ENCODE measurements at regions not wholly inside any gene's neighbourhood (a gene's known extent, or its start where the extent isn't known, plus 50 kb on each side); places are given as distances from the start of the nearest gene placed in this dataset.
A peak's percentile ranks its signal among the peaks of the same experiment; 100 is the strongest.

DNA sequence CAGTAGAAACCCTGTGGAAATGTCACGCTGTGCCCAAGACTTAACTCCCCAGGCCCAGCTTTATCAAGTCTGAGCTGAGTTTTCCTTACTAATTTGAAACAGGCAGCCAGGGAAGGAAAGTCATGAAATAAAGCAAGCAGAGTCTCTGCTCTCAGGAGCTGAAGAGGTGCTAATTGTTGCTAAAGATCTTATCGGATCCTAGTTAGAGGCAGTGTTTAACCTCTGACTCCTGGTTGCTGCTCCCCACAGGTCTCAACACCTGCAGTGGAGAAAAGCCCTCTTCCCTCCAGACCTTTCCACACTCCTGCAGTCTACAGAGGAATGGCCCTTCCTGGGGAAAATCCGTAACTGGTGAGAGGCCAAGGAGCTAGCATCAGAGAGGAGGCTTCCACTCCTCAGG, 628.2 kb downstream of the NTRK3 start:
- no peak for DNase-seq

DNA sequence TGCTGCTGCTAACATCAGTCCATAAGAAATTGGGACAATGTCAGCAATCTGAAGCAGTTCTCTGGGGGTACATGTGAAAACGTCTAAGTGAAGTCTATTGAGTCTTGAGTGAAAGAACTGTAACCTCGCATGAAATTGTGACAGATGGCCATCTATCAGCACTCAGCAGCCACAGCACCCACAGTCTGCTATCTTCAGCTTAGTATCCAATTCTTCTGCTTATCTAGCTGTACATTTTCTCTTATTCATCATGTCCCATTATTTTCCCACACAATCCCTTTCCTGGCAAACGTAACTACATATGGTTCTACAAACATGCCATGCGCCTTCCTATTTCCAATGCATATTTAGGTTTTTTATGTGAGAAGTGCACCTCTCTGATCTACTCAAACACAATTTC, 629.7 kb downstream of the NTRK3 start:
- no peak for DNase-seq

DNA sequence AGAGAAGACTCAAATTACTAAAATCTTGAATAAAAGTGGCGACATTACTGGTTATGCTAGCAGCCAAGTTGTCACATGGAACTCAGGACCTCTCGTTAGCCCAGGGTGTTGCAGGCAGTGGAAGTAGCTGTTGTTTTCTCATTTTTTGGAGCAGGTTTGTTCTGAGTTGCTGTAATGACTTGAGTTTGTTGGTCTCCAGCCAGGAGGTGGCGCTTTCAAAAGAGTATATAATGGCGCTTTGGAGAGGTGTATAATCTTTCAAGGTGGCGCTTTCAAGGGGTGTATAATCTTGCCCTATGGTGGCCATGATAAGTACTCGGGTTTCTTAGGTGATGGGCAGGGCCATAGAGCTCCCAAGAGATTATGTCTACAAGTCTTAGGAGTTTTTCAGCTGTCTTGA, 632.7 kb downstream of the NTRK3 start:
- DNase-seq: no peak

DNA sequence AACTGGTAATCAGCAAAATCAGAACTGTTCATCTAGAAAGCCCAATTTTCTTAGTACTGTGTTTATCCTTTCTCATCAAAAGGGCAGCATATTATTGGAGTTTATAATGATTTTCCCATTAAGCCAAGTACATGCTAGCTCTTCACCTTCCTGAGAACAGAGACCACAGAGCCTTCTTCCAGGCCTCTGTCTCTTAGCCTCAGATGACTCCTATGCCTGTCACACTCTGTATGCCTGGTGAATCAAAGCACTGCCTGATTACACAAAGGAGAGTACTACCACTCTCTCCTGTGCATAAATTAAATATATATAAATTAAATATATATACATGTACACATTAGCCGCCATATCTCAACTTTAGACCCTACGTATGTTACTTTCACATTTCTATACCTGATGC, 636.1 kb downstream of the NTRK3 start:
- no peak for DNase-seq

DNA sequence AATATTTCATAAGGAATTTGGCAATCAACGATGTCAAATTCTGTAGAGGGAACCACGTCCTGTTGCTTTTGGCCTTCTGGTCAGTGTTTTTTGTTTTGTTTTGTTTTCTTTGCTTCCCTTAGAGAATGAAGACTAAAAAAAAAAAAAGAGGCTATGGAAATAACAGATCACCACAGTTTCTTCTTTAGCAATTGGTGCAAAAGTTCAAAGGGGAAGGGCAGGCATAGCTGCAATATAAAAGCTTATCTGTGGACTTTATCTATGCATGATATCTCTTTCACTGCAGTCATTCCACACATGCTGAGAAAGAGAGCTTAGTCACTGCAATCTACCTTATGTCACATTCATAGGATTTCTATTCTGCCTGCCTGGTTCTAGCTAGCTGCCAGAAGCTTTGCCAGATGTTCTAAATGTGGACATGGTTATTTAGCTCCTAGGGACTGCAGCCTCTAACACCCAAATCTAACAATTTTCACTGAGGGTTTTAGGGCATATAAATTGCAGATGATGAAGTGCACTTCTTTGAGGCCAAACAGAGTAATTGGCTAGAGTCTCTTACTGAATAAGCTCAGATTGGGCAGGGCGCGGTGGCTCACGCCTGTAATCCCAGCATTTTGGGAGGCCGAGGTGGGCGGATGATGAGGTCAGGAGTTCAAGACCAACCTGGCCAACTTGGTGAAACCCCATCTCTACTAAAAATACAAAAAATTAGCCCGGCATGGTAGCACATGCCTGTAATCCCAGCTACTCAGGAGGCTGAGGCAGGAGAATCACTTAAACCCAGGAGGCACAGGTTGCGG, 637.2 kb downstream of the NTRK3 start:
- no peak for DNase-seq

DNA sequence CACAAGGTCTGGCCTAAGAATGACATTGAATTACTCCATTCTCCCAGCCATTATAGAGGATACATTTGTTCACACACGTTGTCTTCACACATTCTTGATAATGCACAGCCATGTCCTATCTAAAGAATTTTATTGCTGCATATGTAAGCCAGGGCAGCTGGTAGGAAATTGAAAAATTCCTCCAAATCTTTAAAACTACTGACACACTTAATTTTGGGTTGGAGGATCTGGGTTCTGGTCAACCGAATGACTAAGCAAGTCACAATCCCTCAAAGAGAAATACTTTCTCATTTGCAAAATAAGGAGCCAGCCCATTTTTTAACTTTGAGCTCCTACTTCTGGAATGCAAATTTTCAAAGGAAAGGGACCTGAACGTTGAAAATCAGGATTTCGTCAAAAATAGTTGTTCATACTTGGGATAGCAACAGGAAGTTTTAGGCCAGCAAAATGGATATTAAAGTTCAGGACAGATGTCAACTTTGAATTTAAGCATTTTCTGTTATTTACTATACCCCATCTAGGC, 638.3 kb downstream of the NTRK3 start:
- DNase-seq: no peak

DNA sequence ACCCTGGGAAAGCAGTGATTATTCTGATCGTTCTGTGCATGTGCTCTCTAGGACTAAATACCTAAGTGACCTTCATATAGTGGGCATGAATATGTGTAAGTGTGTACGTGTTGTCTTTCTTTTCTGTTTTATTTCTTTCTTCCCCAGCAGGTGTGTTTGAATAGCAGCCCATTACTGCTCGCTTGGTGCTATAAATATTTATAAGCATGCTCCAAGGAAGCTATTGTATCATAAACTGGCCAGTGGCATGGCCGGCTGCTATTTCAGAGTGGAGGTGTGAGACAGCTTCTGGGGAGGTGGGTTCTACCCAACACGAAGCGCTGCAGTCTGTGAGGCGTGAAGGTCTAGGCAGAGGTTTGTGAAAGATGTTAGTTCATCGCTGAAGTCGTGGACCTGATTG, 641.8 kb downstream of the NTRK3 start:
- DNase-seq: no peak

DNA sequence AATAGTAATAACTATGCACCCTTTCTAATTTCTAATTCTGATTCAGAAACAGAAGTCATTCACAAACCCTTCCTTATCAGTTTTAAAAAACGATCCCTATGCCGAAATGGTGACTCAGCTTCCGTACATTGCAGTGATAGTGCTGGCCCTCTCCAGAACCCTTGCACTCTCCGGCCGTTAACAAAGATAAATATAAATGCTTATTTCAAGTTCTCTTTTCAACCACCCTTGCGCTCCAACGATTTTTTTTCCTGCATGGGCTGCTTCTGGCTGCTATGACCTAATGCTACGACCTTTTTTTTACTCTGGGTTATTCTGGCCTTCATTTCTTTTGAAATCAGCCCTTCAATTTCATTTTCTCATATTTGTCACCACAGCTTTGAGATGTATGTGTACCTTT, 646.2 kb downstream of the NTRK3 start:
- no peak for DNase-seq

DNA sequence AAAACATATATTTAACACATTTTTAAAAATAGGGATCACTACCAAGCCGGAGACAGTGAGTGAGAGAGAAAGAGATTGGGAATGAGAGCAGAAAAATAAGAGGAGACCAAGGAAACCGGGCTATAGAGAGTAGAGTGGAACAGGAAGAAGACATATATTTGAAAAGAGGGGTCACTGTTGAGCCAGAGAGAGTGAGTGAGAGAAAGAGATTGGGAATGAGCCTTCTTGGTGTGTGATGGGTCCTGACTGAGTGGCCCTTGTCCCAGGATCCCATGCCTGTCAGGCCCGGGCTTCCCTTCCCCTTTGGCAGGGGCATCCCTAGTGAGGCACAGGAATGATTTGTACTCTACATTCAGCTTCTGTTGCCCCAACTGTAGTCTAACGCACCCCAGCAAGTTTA, 646.6 kb downstream of the NTRK3 start:
- no peak for DNase-seq

DNA sequence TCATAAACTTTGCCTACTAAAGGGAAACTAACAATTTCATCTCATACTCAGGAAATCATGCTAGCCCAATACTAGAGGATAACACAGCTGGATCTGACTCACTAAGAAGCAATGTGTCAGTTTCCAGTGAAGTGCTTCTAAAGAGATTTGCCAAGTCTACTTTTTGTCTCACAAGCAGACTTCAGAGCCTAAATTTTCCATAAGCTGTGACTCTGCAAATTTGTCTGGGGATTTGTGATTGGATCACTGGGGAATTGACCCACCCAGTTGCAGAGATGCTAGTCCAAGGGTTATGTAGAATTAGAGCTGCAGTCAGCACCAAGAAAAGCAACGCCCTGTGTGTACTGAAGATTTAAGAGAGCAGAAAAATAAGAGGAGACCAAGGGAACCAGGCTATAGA, 647.1 kb downstream of the NTRK3 start:
- no peak for DNase-seq

DNA sequence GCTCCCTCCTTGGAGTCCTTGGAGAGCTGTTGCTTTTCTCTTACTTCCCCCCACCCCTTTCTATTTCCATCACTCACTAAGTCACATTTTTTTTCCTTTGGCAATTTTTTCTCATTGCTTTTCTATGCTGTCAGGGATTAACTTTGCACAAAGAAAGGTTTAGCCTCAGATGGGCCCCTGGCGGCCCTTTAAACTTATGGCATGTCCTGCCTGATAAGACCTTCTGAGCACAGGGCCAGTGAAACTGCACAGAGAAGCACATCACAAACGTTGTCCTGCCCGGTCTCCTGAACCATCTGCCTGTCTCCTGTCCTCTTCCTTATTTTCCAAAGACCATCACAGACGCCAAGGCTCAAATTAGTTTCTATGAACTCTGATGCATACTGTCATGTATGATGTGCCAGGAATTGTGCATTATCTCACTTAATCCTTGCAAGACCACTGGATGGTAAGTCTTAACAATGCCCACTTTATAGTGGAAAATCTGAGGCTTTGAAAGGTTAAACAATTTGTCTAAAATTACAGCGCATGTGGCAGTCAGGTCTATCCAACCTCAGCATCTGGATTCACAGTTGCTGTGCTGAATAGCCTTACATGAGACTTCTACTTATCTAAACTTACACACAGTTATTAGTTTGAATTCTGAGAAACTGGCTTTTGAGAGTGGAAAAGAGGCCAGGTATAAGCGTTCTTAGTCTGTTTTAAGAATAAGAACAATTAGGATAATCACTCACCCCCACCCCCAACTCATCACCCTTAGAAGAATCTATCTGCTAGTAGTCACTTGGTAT, 648.1 kb downstream of the NTRK3 start:
- no peak for DNase-seq

DNA sequence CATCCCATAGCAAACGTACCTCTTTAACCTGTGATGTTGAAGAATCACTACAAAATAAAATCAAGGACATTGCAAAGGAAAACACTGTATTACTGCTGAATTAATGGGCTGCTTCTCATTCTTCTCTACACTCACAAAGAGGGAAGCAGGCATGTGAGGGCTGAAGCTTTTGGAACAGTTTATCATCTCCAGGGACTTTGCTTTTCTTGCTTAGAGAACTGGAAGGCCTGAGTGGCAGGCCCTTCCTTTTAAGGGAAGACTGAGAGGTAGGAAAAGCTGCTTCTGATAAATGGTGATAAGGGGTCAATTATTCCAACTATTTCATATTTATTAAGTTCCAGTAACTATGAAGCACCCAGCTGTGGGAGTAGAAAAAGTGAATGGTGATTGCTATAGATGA, 649.6 kb downstream of the NTRK3 start:
- DNase-seq: no peak

DNA sequence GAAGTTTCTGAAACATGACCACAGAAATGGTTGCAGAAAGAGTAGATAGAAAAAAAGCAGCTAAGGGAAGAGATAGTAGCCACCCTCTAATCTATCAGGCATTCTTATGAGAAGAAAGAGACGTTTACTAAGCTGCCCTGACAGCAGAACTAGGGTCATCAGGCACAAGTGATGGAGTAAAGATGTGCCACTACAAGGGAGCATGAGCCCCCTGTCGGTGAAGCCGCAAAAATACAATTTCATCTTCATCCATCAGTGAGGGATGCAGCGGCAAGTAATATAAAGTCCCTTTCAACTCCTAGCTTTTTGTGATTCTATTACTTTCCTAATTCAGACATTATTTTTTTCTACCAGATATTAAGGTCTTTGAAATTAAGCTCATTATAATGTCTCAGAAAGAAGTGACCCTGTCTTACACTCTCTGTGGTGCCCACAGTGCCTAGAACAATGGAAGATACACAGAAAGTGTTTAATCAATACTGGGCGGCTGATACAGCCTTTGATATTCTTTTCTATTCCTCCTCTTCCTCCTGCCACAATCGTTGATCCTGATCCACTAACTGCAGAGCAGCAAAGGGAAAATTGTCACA, 651.6 kb downstream of the NTRK3 start:
- peak; percentile 17 to 23 for DNase-seq

DNA sequence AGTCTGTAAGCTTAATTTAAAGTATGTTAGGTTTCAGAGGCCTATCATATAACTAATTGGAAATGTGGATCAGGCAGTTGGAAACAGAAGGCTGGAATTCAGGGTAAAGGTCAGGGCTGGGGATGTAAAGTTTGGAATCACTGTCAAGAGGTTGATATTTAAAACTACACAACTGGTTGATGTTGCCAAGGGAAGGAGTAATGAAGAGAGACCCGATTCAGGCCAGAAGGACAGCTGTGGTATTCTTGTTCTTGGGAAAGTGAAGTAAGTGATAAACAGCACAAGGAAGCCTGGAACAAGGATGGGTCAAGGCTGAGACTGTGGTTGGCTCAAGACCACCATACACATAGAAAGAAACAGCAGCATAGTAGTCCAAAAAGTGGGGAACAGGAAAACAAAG, 654.2 kb downstream of the NTRK3 start:
- DNase-seq: no peak

DNA sequence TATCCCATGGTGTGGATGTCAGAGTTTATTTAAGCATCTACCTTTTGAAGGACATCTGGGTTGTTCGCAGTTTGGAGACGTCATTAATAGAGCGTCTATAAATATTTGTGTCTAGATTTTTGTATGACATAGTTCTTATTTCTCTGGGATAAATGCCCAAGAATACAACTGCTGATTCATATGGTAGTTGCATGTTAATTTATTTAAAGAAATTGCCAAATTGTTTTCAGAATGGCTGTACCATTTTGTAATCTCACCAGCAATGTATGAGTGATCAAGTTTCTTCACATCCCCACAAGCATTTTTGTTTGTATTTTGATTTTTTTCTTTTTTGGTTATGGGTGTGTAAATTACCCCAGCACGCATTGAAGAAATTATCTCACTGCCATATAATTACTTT, 656.9 kb downstream of the NTRK3 start:
- DNase-seq: no peak

DNA sequence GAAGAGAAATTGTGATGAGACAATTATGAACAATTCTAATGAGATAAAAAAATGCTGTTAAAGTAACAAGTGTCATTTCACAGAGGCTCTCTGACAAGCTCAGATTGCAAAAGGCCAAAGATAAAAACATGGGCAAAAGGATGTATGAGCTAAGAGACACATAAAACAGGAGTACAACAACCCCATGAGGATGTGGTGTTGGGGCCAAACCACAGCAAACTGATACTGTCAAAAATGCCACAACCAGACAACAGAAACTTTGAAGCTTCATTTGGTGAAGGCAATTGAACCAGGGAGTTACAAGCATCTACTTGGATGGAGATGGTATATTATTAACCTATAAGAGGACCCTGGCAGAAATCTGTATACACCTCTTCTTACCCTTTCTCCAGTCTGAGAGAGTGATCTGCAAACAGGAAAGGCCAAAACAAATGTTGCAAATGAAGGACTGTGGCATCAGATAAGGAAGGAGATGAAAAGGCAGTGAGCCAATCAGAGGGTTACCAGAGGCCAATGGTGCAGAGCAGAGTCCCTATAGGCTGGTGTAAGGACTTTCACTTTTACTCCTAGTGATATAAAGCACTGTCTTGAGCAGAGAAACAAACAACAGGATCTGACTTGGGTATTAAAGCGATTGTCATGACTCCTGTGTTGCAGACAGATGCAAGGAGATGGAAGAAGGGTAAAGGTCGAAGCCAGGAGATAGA, 659.0 kb downstream of the NTRK3 start:
- DNase-seq: peak in 1 of 2 donors; percentile 2

DNA sequence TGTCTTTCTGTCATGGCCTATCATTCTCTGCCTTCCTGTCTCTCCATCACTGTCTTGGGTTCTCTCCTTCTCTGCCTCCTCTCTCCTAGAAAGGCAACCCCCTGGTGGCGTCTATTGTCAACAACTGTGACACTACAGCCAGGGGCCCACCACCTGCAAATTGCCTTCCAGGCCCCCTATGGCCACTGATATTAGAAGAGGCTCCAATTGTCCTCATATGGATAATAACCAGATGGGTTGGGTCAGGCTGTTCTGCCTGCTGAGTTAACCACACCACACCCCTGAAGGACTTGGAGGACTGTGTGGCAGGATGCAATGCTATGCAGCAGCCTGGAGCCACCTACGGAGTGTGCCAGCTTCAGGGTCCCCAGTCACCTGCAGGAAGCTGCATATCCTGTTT, 665.0 kb downstream of the NTRK3 start:
- no peak for DNase-seq

DNA sequence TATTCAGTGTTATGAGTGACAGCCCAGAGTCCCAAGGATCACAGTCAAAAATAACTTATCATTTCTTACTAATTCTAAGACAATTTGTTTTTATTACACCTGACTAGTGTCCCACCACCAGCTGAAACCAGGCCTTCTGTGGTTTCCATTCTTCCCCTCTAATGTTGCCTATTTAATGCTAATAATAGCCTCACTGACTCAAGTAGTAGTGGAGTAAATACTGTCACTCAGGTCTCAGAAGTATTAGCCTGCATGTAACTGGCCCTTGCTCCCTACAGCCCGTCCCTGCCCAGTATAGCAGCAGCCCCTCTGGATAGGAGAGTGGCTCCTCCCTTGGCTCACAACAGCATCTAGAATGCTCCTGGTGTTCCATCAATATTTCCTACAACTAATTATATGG, 665.5 kb downstream of the NTRK3 start:
- DNase-seq: no peak

DNA sequence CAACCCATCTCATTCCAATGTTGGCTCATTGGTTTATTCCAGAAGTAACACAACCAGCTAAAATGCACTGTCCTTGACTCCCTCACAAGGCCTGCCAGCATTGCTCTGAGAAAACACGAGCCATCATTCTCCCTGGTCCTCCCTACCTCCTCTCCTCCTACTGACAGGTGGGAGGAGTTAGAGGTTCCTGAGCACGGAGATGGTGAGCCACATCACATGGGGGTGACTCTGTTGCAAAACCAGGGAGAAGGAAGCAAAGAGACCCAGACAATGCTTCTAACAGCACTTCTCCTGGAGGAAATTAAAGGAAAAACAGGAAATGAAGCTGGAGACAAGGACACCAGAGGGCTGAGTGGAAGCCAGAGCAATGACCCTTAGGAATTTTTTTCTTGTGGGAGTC, 667.4 kb downstream of the NTRK3 start:
- no peak for DNase-seq

DNA sequence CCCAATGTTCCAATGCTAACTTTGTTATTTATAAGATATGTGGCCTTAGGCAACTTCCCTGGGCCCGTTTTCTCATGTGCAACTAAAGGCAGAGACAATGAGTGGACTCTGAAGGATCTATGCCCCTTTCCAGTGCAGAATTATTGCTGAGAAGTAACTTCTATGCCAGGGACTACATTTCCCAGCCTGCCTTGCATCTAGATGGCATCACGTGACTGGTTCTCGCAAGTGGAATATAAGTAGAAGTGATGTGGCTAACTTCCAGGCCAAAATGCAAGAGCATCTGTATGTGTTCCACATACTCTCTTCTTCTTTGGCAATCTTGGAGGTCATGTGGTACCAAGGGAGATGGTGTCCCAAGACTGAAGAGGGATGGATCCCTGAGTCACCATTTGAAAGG, 674.4 kb downstream of the NTRK3 start:
- no peak for DNase-seq

DNA sequence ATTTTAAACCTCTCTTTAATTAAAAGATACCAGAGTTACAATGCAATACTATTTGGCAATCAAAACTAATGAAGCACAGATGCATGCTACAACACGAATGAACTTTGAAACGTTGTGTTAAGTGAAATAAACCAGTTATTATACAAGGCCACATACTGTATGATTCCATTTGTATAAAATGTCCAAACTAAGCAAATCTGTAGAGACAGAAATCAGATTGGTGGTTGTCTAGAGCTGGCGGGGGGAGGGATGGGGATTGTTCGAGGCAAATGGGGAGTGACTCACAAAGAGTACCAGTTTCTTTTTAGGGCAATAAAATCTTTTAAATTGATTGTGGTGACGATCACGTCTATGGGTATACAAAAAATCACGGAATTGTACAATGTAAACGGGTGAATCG, 677.0 kb downstream of the NTRK3 start:
- DNase-seq: no peak

DNA sequence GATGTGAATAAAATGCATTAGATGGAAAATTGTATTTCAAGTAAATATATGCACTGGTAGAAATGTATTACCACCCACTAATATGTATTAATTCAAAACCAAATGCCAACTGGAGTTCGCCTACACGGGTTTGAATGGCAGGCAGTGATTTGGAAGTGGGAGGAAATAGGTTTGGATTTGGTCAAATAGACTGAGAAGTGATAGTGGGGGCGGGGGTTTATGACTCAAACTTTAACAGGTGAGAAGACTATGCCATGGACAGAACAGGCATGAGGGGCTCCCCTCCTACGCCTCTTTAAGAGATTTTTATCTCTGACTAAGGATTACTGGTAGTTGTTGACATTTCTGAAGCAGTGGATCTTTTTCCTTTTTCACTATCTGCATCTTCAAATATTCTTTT, 677.8 kb downstream of the NTRK3 start:
- no peak for DNase-seq

DNA sequence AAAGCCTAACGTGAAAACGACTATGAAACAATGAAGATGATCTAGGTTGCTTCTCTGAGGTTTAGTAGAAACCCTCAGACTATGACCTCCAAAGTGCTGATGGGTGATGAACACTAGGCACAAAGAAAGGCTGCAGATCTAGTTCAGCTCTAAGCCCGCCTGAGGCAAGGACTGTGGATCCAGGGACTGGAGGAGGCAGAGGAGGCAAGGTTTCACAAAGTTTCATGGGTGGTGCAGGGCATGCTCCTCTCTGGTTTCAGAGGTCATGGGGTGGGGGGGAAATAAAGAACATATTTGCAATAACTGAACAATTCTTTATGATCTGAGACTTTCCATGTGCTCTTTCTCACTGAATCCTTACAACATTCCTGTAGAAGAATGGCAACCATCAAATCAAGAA, 679.2 kb downstream of the NTRK3 start:
- no peak for DNase-seq

All from stimulated activated CD4-positive, alpha-beta T cell treated with anti-CD3 and anti-CD28 coated beads, Interleukin-2, amount 100 ng/mL, for 24 hours (primary cell).